ENCODE measurements at regions not wholly inside any gene's neighbourhood (a gene's known extent, or its start where the extent isn't known, plus 50 kb on each side); places are given as distances from the start of the nearest gene placed in this dataset.

DNA sequence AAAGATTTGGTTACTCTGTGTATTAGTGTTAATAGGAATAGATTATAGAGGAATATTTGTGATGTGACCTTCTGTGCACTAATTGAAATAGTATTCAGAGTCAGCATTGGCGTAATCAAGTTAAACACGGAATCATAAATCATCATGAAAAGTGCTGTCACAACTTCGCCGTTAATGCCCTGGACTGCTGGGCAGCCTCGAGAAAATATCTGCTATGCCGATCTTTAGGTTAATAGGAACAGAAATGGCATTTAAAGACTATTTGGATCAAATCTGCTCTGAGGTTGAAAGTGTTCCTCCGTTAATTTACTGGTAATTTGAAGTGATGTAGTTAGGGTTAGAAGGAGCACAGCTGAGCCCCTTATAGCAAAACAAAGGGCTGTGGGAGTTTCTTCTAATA is 219.0 kb downstream of the MZT1 start:
- Histone ChIP-seq H3K27ac (ENCODE audit: low read depth in 2 of 2, low read length in 2 of 2) (no peak overlapping the region), H3K9me3 (ENCODE audit: control insufficient read depth in 2 of 3, insufficient read depth in 1 of 3, low read length in 3 of 3) (no peaks in the 10 kb centered on the region), H3K4me3 (ENCODE audit: low read length in 3 of 3) (peak overlapping the region in 2 of 3 donors; percentile 18 to 58), H3K4me1 (ENCODE audit: control insufficient read depth in 2 of 3, insufficient read depth in 2 of 3, low read depth in 1 of 3, low read length in 3 of 3) (peaks cover 0 to 9% (median 3%) of the 10 kb centered on the region in 3 donors), H3K36me3 (ENCODE audit: control insufficient read depth in 2 of 3, insufficient read depth in 3 of 3, low read length in 3 of 3) (no peaks in the 10 kb centered on the region), H3K9ac (ENCODE audit: low read length in 3 of 3) (no peak overlapping the region), H3K27me3 (ENCODE audit: control insufficient read depth, insufficient read depth, low read length) (no peaks in the 10 kb centered on the region)
- peak in 1 of 5 donors; percentile 22 for DNase-seq
- intact Hi-C loops (cut with DNase I), result no loop called here
- no peak for FAIRE-seq
- TF ChIP-seq, protein P1, sequence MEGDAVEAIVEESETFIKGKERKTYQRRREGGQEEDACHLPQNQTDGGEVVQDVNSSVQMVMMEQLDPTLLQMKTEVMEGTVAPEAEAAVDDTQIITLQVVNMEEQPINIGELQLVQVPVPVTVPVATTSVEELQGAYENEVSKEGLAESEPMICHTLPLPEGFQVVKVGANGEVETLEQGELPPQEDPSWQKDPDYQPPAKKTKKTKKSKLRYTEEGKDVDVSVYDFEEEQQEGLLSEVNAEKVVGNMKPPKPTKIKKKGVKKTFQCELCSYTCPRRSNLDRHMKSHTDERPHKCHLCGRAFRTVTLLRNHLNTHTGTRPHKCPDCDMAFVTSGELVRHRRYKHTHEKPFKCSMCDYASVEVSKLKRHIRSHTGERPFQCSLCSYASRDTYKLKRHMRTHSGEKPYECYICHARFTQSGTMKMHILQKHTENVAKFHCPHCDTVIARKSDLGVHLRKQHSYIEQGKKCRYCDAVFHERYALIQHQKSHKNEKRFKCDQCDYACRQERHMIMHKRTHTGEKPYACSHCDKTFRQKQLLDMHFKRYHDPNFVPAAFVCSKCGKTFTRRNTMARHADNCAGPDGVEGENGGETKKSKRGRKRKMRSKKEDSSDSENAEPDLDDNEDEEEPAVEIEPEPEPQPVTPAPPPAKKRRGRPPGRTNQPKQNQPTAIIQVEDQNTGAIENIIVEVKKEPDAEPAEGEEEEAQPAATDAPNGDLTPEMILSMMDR (IDR thresholded peaks at IDR 0.05; ENCODE audit: borderline replicate concordance, extremely low read depth, insufficient read depth), result no peak

DNA sequence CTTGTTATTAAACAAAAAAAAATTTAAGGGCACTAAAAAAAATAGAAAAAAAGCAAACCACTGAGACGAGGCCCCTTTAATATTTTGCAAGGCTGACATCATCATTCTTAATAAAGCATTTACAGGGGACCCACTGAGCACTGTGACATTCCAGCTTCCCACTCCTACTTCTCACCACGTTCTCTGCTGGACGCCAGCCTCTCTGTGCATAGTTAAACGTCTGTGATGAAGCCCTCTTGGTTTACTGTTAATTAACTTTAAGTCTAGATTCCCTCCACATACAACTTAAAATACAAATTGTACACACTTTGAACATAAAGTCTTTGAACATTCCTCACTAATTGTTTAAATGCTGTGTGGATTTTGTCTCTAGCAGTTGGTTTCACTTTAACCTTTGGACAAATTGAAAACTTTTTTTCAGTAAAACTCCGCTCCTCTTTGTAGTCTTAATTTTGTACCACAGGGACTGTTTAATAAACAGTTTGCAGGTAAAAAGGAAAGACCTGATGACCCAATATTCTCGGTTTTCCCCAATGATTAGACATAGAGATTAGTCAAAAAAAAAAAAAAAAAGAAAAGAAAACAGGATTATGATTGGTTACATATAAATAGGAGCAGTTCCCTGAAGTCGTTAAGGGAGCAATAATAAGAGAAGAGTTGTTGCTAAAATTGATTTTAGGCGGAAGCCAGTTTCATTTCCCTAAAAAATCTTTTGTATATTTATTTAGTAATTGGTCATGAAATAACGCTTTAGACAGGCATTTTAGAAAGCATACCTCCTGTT is 219.8 kb downstream of the MZT1 start:
- H3K27me3 ChIP-seq (ENCODE audit: control insufficient read depth, insufficient read depth, low read length), result no peaks in the 10 kb centered on the region
- DNase-seq (peak in 1 of 5 donors; percentile 48), FAIRE-seq (no peak)
- intact Hi-C loops (cut with DNase I), result no loop called here
- H3K9ac ChIP-seq (ENCODE audit: low read length in 3 of 3), result peak overlapping the region in 1 of 3 donors; percentile 21
- TF ChIP-seq, protein P1 (IDR thresholded peaks at IDR 0.05; ENCODE audit: borderline replicate concordance, extremely low read depth, insufficient read depth), result no peak
- H3K4me3 ChIP-seq (ENCODE audit: low read length in 3 of 3), result peak overlapping the region; percentile 18 to 58 (median 26)
- peak overlapping the region; percentile 53 to 82 for H3K27ac ChIP-seq (ENCODE audit: low read depth in 2 of 2, low read length in 2 of 2)
- H3K4me1 ChIP-seq (ENCODE audit: control insufficient read depth in 2 of 3, insufficient read depth in 2 of 3, low read depth in 1 of 3, low read length in 3 of 3), result peaks cover 0 to 9% (median 2%) of the 10 kb centered on the region in 3 donors
- H3K36me3 ChIP-seq (ENCODE audit: control insufficient read depth in 2 of 3, insufficient read depth in 3 of 3, low read length in 3 of 3), result no peaks in the 10 kb centered on the region
- H3K9me3 ChIP-seq (ENCODE audit: control insufficient read depth in 2 of 3, insufficient read depth in 1 of 3, low read length in 3 of 3), result no peaks in the 10 kb centered on the region

DNA sequence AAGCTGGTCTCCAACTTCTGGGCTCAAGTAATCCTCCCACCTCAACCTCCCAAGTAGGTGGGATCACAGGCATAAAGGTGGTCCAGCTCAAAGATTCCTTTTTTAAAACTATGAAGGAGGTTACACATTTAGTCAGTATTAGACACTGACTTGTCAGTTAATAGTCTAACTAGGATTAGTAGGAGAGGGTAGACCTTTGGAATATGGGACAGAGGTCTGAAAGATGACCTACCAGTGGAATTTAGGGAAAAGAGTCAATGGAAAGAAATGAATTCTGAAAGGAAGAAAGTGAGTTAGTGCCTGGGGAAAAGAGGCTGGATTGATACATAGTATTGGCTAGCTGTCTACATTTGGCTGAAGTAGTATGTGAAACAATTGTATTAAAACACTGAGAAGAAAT is 220.7 kb downstream of the MZT1 start:
- H3K27ac ChIP-seq (ENCODE audit: low read depth in 2 of 2, low read length in 2 of 2), result peak overlapping the region; percentile 53 to 82
- TF ChIP-seq, protein P1 (IDR thresholded peaks at IDR 0.05; ENCODE audit: borderline replicate concordance, extremely low read depth, insufficient read depth), result no peak
- H3K4me1 ChIP-seq (ENCODE audit: control insufficient read depth in 2 of 3, insufficient read depth in 2 of 3, low read depth in 1 of 3, low read length in 3 of 3), result peaks cover 0 to 9% (median 2%) of the 10 kb centered on the region in 3 donors
- H3K4me3 ChIP-seq (ENCODE audit: low read length in 3 of 3), result peak overlapping the region in 2 of 3 donors; percentile 18 to 58
- H3K9me3 ChIP-seq (ENCODE audit: control insufficient read depth in 2 of 3, insufficient read depth in 1 of 3, low read length in 3 of 3), result no peaks in the 10 kb centered on the region
- DNase-seq (no peak), FAIRE-seq (no peak)
- H3K9ac ChIP-seq (ENCODE audit: low read length in 3 of 3), result no peak overlapping the region
- intact Hi-C loops (cut with DNase I), result no loop called here
- no peaks in the 10 kb centered on the region for H3K27me3 ChIP-seq (ENCODE audit: control insufficient read depth, insufficient read depth, low read length)
- no peaks in the 10 kb centered on the region for H3K36me3 ChIP-seq (ENCODE audit: control insufficient read depth in 2 of 3, insufficient read depth in 3 of 3, low read length in 3 of 3)

Data from kidney (tissue), 13 donors.